ENCODE measurements at regions not wholly inside any gene's neighbourhood (a gene's known extent, or its start where the extent isn't known, plus 50 kb on each side); places are given as distances from the start of the nearest gene placed in this dataset.

DNA sequence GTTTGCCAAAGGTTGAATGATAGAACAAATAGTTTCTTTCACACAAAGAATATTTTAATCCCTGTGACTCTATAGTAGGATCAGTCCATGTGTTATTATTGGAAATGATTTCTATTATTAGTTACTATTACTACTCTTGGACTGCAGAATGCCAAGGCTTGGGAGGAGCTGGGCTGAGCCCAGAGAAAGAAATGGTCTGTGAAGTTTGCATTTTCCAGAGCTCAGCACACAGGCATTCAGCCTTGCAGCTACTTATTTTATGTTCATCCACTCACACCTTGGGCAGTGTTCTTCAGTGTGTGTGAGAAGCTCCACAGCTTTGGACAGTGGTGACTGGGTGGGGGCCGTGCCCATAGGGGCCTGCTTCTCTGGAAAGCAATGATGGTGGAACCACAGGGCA, 583.1 kb downstream of the CCDC171 start:
- DNase-seq (ENCODE audit: low spot score), result no peak
- no peak for TF ChIP-seq TAF1 (conservative IDR thresholded peaks at IDR 0.05)
- no peak for TF ChIP-seq SP1 (IDR thresholded peaks at IDR 0.05)
- no peak for TF ChIP-seq HNF4G (IDR thresholded peaks at IDR 0.05)
- TF ChIP-seq FOXA1 (IDR thresholded peaks at IDR 0.05), result no peak
- no peak for TF ChIP-seq EGR1 (IDR thresholded peaks at IDR 0.05; ENCODE audit: low read depth in 2 of 2)
- peaks cover 0 to 7% (median 1%) of the 10 kb centered on the region in 4 donors for H3K4me1 ChIP-seq (ENCODE audit: control insufficient read depth in 4 of 4, insufficient read depth in 4 of 4, low read length in 3 of 4)
- H3K9ac ChIP-seq (ENCODE audit: low read depth in 1 of 2, low read length in 2 of 2), result no peak overlapping the region
- H3K36me3 ChIP-seq (ENCODE audit: control insufficient read depth in 4 of 4, insufficient read depth in 3 of 4, low read depth in 1 of 4, low read length in 3 of 4), result no peaks in the 10 kb centered on the region
- WGBS, result 80% methylated on average over 1 of the region's 1 CpG
- H3K9me3 ChIP-seq (ENCODE audit: control insufficient read depth in 4 of 4, low read length in 3 of 4), result no peaks in the 10 kb centered on the region
- no peak overlapping the region for H3K27ac ChIP-seq (ENCODE audit: low read depth in 1 of 2, low read length in 2 of 2)
- no peaks in the 10 kb centered on the region for H3K27me3 ChIP-seq (ENCODE audit: control insufficient read depth in 4 of 4, insufficient read depth in 4 of 4, low read length in 3 of 4)
- H3K4me3 ChIP-seq (ENCODE audit: low read depth in 1 of 3, low read length in 3 of 3), result no peak overlapping the region

- Histone ChIP-seq H3K27ac (ENCODE audit: low read depth in 1 of 2, low read length in 2 of 2) (no peak overlapping the region), H3K27me3 (ENCODE audit: control insufficient read depth in 4 of 4, insufficient read depth in 4 of 4, low read length in 3 of 4) (no peaks in the 10 kb centered on the region), H3K9me3 (ENCODE audit: control insufficient read depth in 4 of 4, low read length in 3 of 4) (no peaks in the 10 kb centered on the region), H3K4me1 (ENCODE audit: control insufficient read depth in 4 of 4, insufficient read depth in 4 of 4, low read length in 3 of 4) (peaks cover 0 to 7% (median 1%) of the 10 kb centered on the region in 4 donors), H3K9ac (ENCODE audit: low read depth in 1 of 2, low read length in 2 of 2) (no peak overlapping the region), H3K4me3 (ENCODE audit: low read depth in 1 of 3, low read length in 3 of 3) (no peak overlapping the region), H3K36me3 (ENCODE audit: control insufficient read depth in 4 of 4, insufficient read depth in 3 of 4, low read depth in 1 of 4, low read length in 3 of 4) (no peaks in the 10 kb centered on the region)
- no peak for DNase-seq (ENCODE audit: low spot score)
- no peak for TF ChIP-seq HNF4A (conservative IDR thresholded peaks at IDR 0.05)
- TF ChIP-seq, protein P1, sequence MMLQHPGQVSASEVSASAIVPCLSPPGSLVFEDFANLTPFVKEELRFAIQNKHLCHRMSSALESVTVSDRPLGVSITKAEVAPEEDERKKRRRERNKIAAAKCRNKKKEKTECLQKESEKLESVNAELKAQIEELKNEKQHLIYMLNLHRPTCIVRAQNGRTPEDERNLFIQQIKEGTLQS (IDR thresholded peaks at IDR 0.05), result no peak
- no peak for TF ChIP-seq NR2F2 (IDR thresholded peaks at IDR 0.05)
- no peak for TF ChIP-seq RXRA (IDR thresholded peaks at IDR 0.05)
- TF ChIP-seq EGR1 (IDR thresholded peaks at IDR 0.05; ENCODE audit: low read depth in 2 of 2), result no peak
- TF ChIP-seq HNF4G (IDR thresholded peaks at IDR 0.05), result no peak
- no peak for TF ChIP-seq YY1 (IDR thresholded peaks at IDR 0.05)
- no peak for TF ChIP-seq REST (IDR thresholded peaks at IDR 0.05)
- no peak for TF ChIP-seq FOXA2 (IDR thresholded peaks at IDR 0.05)
- 87% methylated on average over 10 of the region's 10 CpGs for WGBS
These were observed 583.6 kb downstream of the CCDC171 start for GRCh38 chr9:16136451-16136850.

DNA sequence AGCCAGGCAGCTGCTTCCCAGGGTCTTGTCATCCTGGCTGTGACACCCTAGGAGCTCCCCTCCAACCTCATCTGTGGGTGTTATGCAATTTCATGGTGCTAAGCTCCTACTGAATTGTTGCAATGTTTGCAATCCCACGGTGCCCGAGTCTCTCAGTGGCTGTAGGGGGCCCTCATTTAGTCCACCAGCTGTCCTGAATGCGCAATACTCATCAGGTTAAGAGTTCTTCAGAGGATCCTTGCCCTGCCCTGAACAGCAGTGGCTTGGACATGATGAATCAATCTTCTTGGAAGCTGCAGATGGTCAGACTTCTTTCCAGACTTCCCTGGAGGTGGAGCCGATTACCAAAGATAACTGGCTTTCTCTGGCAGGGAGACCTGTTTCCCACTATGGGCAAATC, 584.1 kb downstream of the CCDC171 start:
- Histone ChIP-seq H3K4me1 (ENCODE audit: control insufficient read depth in 4 of 4, insufficient read depth in 4 of 4, low read length in 3 of 4) (peaks cover 0 to 7% (median 1%) of the 10 kb centered on the region in 4 donors), H3K27me3 (ENCODE audit: control insufficient read depth in 4 of 4, insufficient read depth in 4 of 4, low read length in 3 of 4) (no peaks in the 10 kb centered on the region), H3K4me3 (ENCODE audit: low read depth in 1 of 3, low read length in 3 of 3) (no peak overlapping the region), H3K27ac (ENCODE audit: low read depth in 1 of 2, low read length in 2 of 2) (no peak overlapping the region), H3K9me3 (ENCODE audit: control insufficient read depth in 4 of 4, low read length in 3 of 4) (no peaks in the 10 kb centered on the region), H3K36me3 (ENCODE audit: control insufficient read depth in 4 of 4, insufficient read depth in 3 of 4, low read depth in 1 of 4, low read length in 3 of 4) (no peaks in the 10 kb centered on the region), H3K9ac (ENCODE audit: low read depth in 1 of 2, low read length in 2 of 2) (no peak overlapping the region)
- 59% methylated on average over 4 of the region's 4 CpGs for WGBS
- no peak for TF ChIP-seq YY1 (IDR thresholded peaks at IDR 0.05)
- no peak for TF ChIP-seq HNF4A (conservative IDR thresholded peaks at IDR 0.05)
- no peak for TF ChIP-seq FOXA1 (IDR thresholded peaks at IDR 0.05)
- TF ChIP-seq JUND (IDR thresholded peaks at IDR 0.05), result no peak
- TF ChIP-seq REST (IDR thresholded peaks at IDR 0.05), result no peak
- TF ChIP-seq FOXA2 (IDR thresholded peaks at IDR 0.05), result no peak
- no peak for TF ChIP-seq MAX (IDR thresholded peaks at IDR 0.05)
- DNase-seq (ENCODE audit: low spot score), result no peak

All from liver (tissue), 7 donors.